Muscle of leg (tissue), 3 donors: ENCODE measurements at regions not wholly inside any gene's neighbourhood (a gene's known extent, or its start where the extent isn't known, plus 50 kb on each side); places are given as distances from the start of the nearest gene placed in this dataset.
"Not testable (repeated sequence)": the region's sequence is repeated elsewhere in the genome, so short reads cannot be mapped to it uniquely, and the experiment has no call there.

Source experiments
- DNase-seq: peaks from one replicate; pipeline ENCODE4 v3.0.0; 2013
- H3K27ac ChIP-seq: one replicate; pipeline ENCODE4 v1.5.1; 2013; ENCODE audit warnings: mild to moderate bottlenecking, low read length, control low read depth
- H3K27me3 ChIP-seq: one replicate; pipeline ENCODE4 v1.6.1; 2013; ENCODE audit warnings: low read length; ENCODE audit not compliant: control insufficient read depth, insufficient read depth
- H3K36me3 ChIP-seq: one replicate; pipeline ENCODE4 v1.6.1; 2013; ENCODE audit warnings: low read length; ENCODE audit not compliant: control insufficient read depth, insufficient read depth
- H3K4me1 ChIP-seq: one replicate; pipeline ENCODE4 v1.6.1; 2013; ENCODE audit warnings: low read length; ENCODE audit not compliant: control insufficient read depth, insufficient read depth
- H3K4me3 ChIP-seq: one replicate; pipeline ENCODE4 v1.5.1; 2013; ENCODE audit warnings: low read length, control low read depth
- H3K9me3 ChIP-seq: replicated peaks from 2 replicates; pipeline ENCODE4 v1.6.1; 2013; ENCODE audit warnings: low read depth, low read length; ENCODE audit not compliant: control insufficient read depth
- WGBS: methylation state at CpG from one replicate; pipeline ENCODE4 v1.1.5; 2013; ENCODE audit warnings: missing lambda C conversion rate; ENCODE audit not compliant: insufficient coverage; 5-methylcytosine and 5-hydroxymethylcytosine counted together

DNA sequence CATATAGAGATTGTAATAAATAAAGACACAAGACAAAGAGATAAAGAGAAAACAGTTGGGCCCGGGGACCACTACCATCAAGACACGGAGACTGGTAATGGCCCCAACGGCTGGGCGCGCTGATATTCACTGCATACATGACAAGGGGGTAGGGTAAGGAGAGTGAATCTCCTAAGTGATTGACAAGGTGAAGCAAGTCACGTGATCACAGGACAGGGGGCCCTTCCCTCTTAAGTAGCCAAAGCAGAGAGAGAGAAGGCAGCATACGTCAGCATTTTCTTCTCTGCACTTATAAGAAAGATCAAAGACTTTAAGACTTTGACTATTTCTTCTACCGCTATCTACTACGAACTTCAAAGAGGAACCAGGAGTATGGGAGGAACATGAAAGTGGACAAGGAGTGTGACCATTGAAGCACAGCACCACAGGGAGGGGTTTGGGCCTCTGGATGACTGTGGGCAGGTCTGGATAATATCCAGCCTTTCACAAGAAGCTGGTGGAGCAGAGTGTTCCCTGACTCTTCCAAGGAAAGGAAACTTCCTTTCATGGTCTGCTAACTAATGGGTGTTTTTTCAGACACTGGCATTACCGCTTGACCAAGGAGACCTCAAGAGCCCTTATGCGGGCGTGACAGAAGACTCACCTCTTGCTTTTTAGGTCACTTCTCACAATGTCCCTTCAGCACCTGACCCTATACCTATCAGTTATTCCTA lies 75.6 kb downstream of the MRPL39 start:
- WGBS, result 97% methylated on average over 5 of the region's 12 CpGs
- H3K27me3 ChIP-seq, H3K4me3 ChIP-seq, H3K4me1 ChIP-seq, DNase-seq, H3K27ac ChIP-seq, H3K9me3 ChIP-seq, H3K36me3 ChIP-seq: not testable (repeated sequence)

- Histone ChIP-seq H3K4me1 (no peaks in the 10 kb centered on the region), H3K4me3 (no peak overlapping the region), H3K27me3 (no peaks in the 10 kb centered on the region), H3K27ac (no peak overlapping the region), H3K9me3 (no peaks in the 10 kb centered on the region), H3K36me3 (no peaks in the 10 kb centered on the region)
- no peak for DNase-seq
- WGBS, result no CpG with 5 or more reads among the region's 2 CpGs
These were observed 78.8 kb downstream of the MRPL39 start for GRCh38 chr21:25528515-25528914.

- H3K4me3 ChIP-seq, result no peak overlapping the region
- WGBS, result 60% methylated on average over 1 of the region's 3 CpGs
- H3K9me3 ChIP-seq, result no peaks in the 10 kb centered on the region
- no peak for DNase-seq
- no peak overlapping the region for H3K27ac ChIP-seq
- no peaks in the 10 kb centered on the region for H3K27me3 ChIP-seq
- H3K36me3 ChIP-seq, result no peaks in the 10 kb centered on the region
- no peaks in the 10 kb centered on the region for H3K4me1 ChIP-seq
These were observed 88.8 kb downstream of the MRPL39 start for GRCh38 chr21:25518491-25518911.

DNA sequence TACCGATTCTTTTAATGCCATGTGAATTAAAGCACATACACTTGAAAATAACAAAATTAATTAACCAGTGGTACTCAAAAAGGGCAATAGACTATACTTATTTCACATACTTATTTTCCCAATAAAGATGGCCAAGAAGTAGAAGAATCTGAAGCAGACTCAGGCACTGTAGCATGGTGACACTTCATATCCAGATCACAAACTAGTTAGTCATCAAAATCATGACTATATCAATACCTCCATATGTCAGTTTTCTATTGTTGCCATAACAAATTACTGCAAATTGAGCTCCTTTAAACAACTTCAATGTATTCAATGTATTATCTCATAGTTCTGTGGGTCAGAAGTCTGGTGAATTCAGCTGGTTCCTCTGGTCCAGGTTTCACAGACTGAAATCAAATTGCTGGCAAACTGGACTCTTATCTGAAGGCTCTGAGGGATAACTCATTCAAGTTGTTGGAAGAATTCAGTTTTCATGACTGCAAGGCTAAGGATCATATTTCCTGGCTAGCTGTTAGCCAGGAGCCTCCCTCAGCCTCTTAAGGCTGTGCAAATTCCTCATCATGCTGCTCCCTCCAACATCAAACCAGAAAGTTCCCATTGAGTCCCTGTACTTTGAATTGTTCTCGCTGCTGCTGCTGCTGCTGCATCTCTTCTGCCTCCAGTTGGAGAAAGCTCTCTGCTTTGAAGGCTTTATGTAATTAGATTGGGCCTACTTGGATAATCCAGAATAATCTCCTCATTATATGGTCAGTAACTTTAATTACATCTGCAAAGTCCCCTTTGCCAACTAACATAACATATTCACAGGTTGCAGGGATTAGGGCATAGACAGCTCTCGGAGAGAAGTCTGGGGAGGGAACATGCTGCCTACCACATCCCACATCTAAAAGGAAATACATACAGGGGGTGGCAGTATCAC lies 91.5 kb downstream of the MRPL39 start:
- Histone ChIP-seq H3K27ac (no peak overlapping the region), H3K4me1 (no peaks in the 10 kb centered on the region), H3K27me3 (no peaks in the 10 kb centered on the region), H3K4me3 (no peak overlapping the region), H3K9me3 (no peaks in the 10 kb centered on the region), H3K36me3 (no peaks in the 10 kb centered on the region)
- no CpG with 5 or more reads among the region's 3 CpGs for WGBS
- DNase-seq, result peak; percentile 22

- no peaks in the 10 kb centered on the region for H3K9me3 ChIP-seq
- H3K4me3 ChIP-seq, result no peak overlapping the region
- no peak for DNase-seq
- 74% methylated on average over 5 of the region's 5 CpGs for WGBS
- H3K4me1 ChIP-seq, result no peaks in the 10 kb centered on the region
- H3K36me3 ChIP-seq, result no peaks in the 10 kb centered on the region
- no peaks in the 10 kb centered on the region for H3K27me3 ChIP-seq
- no peak overlapping the region for H3K27ac ChIP-seq
These were observed 93.5 kb downstream of the MRPL39 start for GRCh38 chr21:25513810-25514209.

GRCh38 chr21:25512095-25513081 lies 94.9 kb downstream of the MRPL39 start:
- peak; percentile 16 for DNase-seq
- no peak overlapping the region for H3K4me3 ChIP-seq
- no peaks in the 10 kb centered on the region for H3K36me3 ChIP-seq
- H3K27me3 ChIP-seq, result no peaks in the 10 kb centered on the region
- H3K27ac ChIP-seq, result no peak overlapping the region
- no peaks in the 10 kb centered on the region for H3K4me1 ChIP-seq
- 87% methylated on average over 5 of the region's 7 CpGs for WGBS
- no peaks in the 10 kb centered on the region for H3K9me3 ChIP-seq

DNA sequence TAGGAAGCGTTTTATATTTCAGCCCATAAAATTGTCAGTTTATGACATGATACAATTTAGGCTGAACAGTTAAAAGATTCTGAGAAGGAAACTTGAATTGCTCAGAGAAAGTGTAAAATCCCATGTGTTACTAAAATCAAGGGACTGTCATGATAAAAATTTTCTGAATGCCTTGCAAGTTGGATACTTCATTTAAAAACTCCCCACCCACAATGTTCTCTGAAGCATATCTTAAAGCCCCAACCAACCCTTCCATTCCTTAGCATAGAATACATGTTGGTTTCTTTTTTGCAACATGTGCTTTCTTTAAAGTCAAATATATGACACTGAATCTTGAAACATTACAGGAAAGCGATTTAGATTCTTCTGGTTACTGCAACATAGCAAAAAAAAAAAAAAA lies 97.4 kb downstream of the MRPL39 start:
- no peak for DNase-seq
- no peak overlapping the region for H3K27ac ChIP-seq
- no peaks in the 10 kb centered on the region for H3K27me3 ChIP-seq
- H3K9me3 ChIP-seq, result no peaks in the 10 kb centered on the region
- H3K36me3 ChIP-seq, result no peaks in the 10 kb centered on the region
- no peaks in the 10 kb centered on the region for H3K4me1 ChIP-seq
- no peak overlapping the region for H3K4me3 ChIP-seq
- no CpG with 5 or more reads among the region's 2 CpGs for WGBS

GRCh38 chr21:25508364-25508763 lies 98.9 kb downstream of the MRPL39 start:
- 50% methylated on average over 1 of the region's 3 CpGs for WGBS
- Histone ChIP-seq H3K9me3 (no peaks in the 10 kb centered on the region), H3K4me3 (no peak overlapping the region), H3K36me3 (no peaks in the 10 kb centered on the region), H3K27me3 (no peaks in the 10 kb centered on the region), H3K27ac (no peak overlapping the region), H3K4me1 (no peaks in the 10 kb centered on the region)
- no peak for DNase-seq

DNA sequence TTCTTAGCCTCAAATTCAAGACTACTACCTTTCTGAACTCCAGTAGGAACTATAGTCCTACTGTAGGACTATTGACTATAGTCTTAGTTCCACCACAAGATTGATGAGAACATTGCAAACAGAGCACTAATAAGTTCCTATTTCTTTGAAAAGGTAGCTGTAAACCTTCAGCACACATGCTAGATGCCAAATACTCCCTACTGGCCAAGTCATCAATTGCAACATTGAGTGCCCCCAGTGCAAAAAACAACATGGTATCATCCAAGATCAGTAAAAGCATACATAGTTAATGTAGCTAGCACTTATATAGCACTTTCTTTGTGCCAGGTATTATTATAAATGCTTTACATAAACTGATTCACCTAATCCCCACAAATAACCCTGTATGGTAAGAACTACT lies 99.8 kb downstream of the MRPL39 start:
- Histone ChIP-seq H3K36me3 (no peaks in the 10 kb centered on the region), H3K4me3 (no peak overlapping the region), H3K9me3 (no peaks in the 10 kb centered on the region), H3K27ac (no peak overlapping the region), H3K4me1 (no peaks in the 10 kb centered on the region), H3K27me3 (no peaks in the 10 kb centered on the region)
- DNase-seq, result no peak

- Histone ChIP-seq H3K36me3 (no peaks in the 10 kb centered on the region), H3K4me3 (no peak overlapping the region), H3K4me1 (no peaks in the 10 kb centered on the region), H3K9me3 (no peaks in the 10 kb centered on the region), H3K27me3 (no peaks in the 10 kb centered on the region), H3K27ac (no peak overlapping the region)
- no peak for DNase-seq
- no CpG with 5 or more reads among the region's 6 CpGs for WGBS
These were observed 100.4 kb downstream of the MRPL39 start for GRCh38 chr21:25506887-25507286.
